Neural cell (in vitro differentiated cells): ENCODE measurements at regions not wholly inside any gene's neighbourhood (a gene's known extent, or its start where the extent isn't known, plus 50 kb on each side); places are given as distances from the start of the nearest gene placed in this dataset.

ENCODE experiments used
- CTCF ChIP-seq: fragments of 450-650 bp; IDR thresholded peaks from 2 replicates; pipeline ENCODE4 v1.5.1; 2014; ENCODE audit warnings: antibody characterized with exemption, mild to moderate bottlenecking, moderate library complexity; ENCODE audit not compliant: poor library complexity, severe bottlenecking
- EZH2 ChIP-seq: fragments of 200-600, 300-800 bp; shearing (Covaris generic), sonication (generic); IDR thresholded peaks from 2 replicates; pipeline ENCODE4 v1.6.1; 2014; ENCODE audit warnings: antibody characterized with exemption, low read length, borderline replicate concordance, mild to moderate bottlenecking; ENCODE audit not compliant: insufficient read depth, poor library complexity, severe bottlenecking
- POLR2AphosphoS5 ChIP-seq: IDR thresholded peaks from 2 replicates; pipeline ENCODE4 v1.6.1; 2012
- SMC3 ChIP-seq: fragments of 450-650 bp; conservative IDR thresholded peaks from 2 replicates; pipeline ENCODE4 v1.6.1; 2014; ENCODE audit warnings: antibody characterized with exemption, mild to moderate bottlenecking, moderate library complexity; ENCODE audit not compliant: poor library complexity
- TAF1 ChIP-seq: IDR thresholded peaks from 2 replicates; pipeline ENCODE4 v1.6.1; 2012; ENCODE audit warnings: low read depth

GRCh38 chr10:83089335-83089734, 1050.0 kb upstream of the GHITM start:
- no peak for TF ChIP-seq CTCF
- no peak for TF ChIP-seq POLR2AphosphoS5
- no peak for TF ChIP-seq EZH2
- TF ChIP-seq TAF1: no peak
- no peak for TF ChIP-seq SMC3
